Type B pancreatic cell (in vitro differentiated cells): ENCODE measurements at regions not wholly inside any gene's neighbourhood (a gene's known extent, or its start where the extent isn't known, plus 50 kb on each side); places are given as distances from the start of the nearest gene placed in this dataset.

ENCODE experiments used
- DNase-seq: peaks from one replicate; pipeline ENCODE4 v3.0.0; 2021; ENCODE audit warnings: mixed read lengths; ENCODE audit not compliant: unreplicated experiment; ENCODE audit errors: extremely low spot score
- H3K27ac Mint-ChIP-seq: 2 replicates; pipeline ENCODE4 v1.8.0; 2021; ENCODE audit warnings: mild to moderate bottlenecking, mixed read lengths
- H3K27me3 Mint-ChIP-seq: 2 replicates; pipeline ENCODE4 v1.8.0; 2021; ENCODE audit warnings: mixed read lengths
- H3K36me3 Mint-ChIP-seq: 2 replicates; pipeline ENCODE4 v1.8.0; 2021; ENCODE audit warnings: mixed read lengths
- H3K4me1 Mint-ChIP-seq: one replicate; pipeline ENCODE4 v1.8.0; 2021; ENCODE audit warnings: mixed read lengths; ENCODE audit not compliant: unreplicated experiment
- H3K4me3 Mint-ChIP-seq: 2 replicates; pipeline ENCODE4 v1.8.0; 2021; ENCODE audit warnings: mild to moderate bottlenecking, mixed read lengths
- H3K9me3 Mint-ChIP-seq: 2 replicates; pipeline ENCODE4 v1.8.0; 2021; ENCODE audit warnings: mixed read lengths
- CTCF ChIP-seq: fragments of 200-600 bp; sonication (generic); conservative IDR thresholded peaks from 2 replicates; pipeline ENCODE4 v1.5.0; 2021; ENCODE audit warnings: antibody characterized with exemption, mild to moderate bottlenecking

GRCh38 chr11:127393460-127393997 lies 393.0 kb upstream of the KIRREL3 start:
- Mint-ChIP-seq H3K4me1 (peaks cover 3% of the 10 kb centered on the region), H3K36me3 (no peaks in the 10 kb centered on the region), H3K27me3 (peaks cover 14% of the 10 kb centered on the region), H3K4me3 (no peak overlapping the region), H3K9me3 (peaks cover 8% of the 10 kb centered on the region), H3K27ac (no peak overlapping the region)
- TF ChIP-seq CTCF: no peak
- no peak for DNase-seq

GRCh38 chr11:127392575-127392974 lies 392.0 kb upstream of the KIRREL3 start:
- peaks cover 8% of the 10 kb centered on the region for H3K9me3 Mint-ChIP-seq
- H3K36me3 Mint-ChIP-seq: no peaks in the 10 kb centered on the region
- H3K4me3 Mint-ChIP-seq: no peak overlapping the region
- peaks cover 3% of the 10 kb centered on the region for H3K4me1 Mint-ChIP-seq
- H3K27ac Mint-ChIP-seq: no peak overlapping the region
- TF ChIP-seq CTCF: no peak
- H3K27me3 Mint-ChIP-seq: peaks cover 20% of the 10 kb centered on the region
- DNase-seq: no peak

- DNase-seq: no peak
- H3K27me3 Mint-ChIP-seq: peaks cover 23% of the 10 kb centered on the region
- peaks cover 3% of the 10 kb centered on the region for H3K4me1 Mint-ChIP-seq
- H3K4me3 Mint-ChIP-seq: no peak overlapping the region
- H3K9me3 Mint-ChIP-seq: no peaks in the 10 kb centered on the region
- no peak overlapping the region for H3K27ac Mint-ChIP-seq
- TF ChIP-seq CTCF: no peak
- H3K36me3 Mint-ChIP-seq: no peaks in the 10 kb centered on the region
Observed at GRCh38 chr11:127390465-127390864, 389.9 kb upstream of the KIRREL3 start.

- no peaks in the 10 kb centered on the region for H3K36me3 Mint-ChIP-seq
- no peaks in the 10 kb centered on the region for H3K9me3 Mint-ChIP-seq
- peaks cover 15% of the 10 kb centered on the region for H3K27me3 Mint-ChIP-seq
- H3K4me1 Mint-ChIP-seq: no peaks in the 10 kb centered on the region
- no peak overlapping the region for H3K27ac Mint-ChIP-seq
- no peak overlapping the region for H3K4me3 Mint-ChIP-seq
- TF ChIP-seq CTCF: no peak
- no peak for DNase-seq
Observed at GRCh38 chr11:127385071-127385470, 384.5 kb upstream of the KIRREL3 start.

- H3K9me3 Mint-ChIP-seq: no peaks in the 10 kb centered on the region
- no peaks in the 10 kb centered on the region for H3K36me3 Mint-ChIP-seq
- H3K4me1 Mint-ChIP-seq: no peaks in the 10 kb centered on the region
- H3K4me3 Mint-ChIP-seq: no peak overlapping the region
- DNase-seq: no peak
- peaks cover 11% of the 10 kb centered on the region for H3K27me3 Mint-ChIP-seq
- no peak for TF ChIP-seq CTCF
- H3K27ac Mint-ChIP-seq: no peak overlapping the region
Observed at GRCh38 chr11:127383026-127383425, 382.5 kb upstream of the KIRREL3 start.

- H3K4me1 Mint-ChIP-seq: no peaks in the 10 kb centered on the region
- no peak for DNase-seq
- H3K36me3 Mint-ChIP-seq: no peaks in the 10 kb centered on the region
- H3K27ac Mint-ChIP-seq: no peak overlapping the region
- peaks cover 10% of the 10 kb centered on the region for H3K27me3 Mint-ChIP-seq
- H3K4me3 Mint-ChIP-seq: no peak overlapping the region
- H3K9me3 Mint-ChIP-seq: peaks cover 5% of the 10 kb centered on the region
- no peak for TF ChIP-seq CTCF
Observed at GRCh38 chr11:127381247-127381646, 380.7 kb upstream of the KIRREL3 start.
